ENCODE measurements at regions not wholly inside any gene's neighbourhood (a gene's known extent, or its start where the extent isn't known, plus 50 kb on each side); places are given as distances from the start of the nearest gene placed in this dataset.
"Not testable (repeated sequence)": the region's sequence is repeated elsewhere in the genome, so short reads cannot be mapped to it uniquely, and the experiment has no call there.

GRCh38 chr14:35973770-35974169 is 147.6 kb downstream of the BRMS1L start:
- Mint-ChIP-seq H3K4me1 (no peaks in the 10 kb centered on the region), H3K36me3 (ENCODE audit: low read depth) (no peaks in the 10 kb centered on the region), H3K27ac (no peak overlapping the region), H3K4me3 (no peak overlapping the region), H3K9me3 (peaks cover 2% of the 10 kb centered on the region), H3K27me3 (peaks cover 12% of the 10 kb centered on the region)
- DNase-seq = no peak
- POLR2A ChIA-PET = no interaction called here
- CTCF ChIA-PET = no interaction called here

- CTCF ChIA-PET = no interaction called here
Observed at GRCh38 chr14:35971965-35972630, 146.0 kb downstream of the BRMS1L start.

GRCh38 chr14:35969310-35969709 is 143.2 kb downstream of the BRMS1L start:
- H3K4me3 Mint-ChIP-seq = no peak overlapping the region
- DNase-seq = no peak
- H3K27me3 Mint-ChIP-seq = peaks cover 15% of the 10 kb centered on the region
- no peaks in the 10 kb centered on the region for H3K36me3 Mint-ChIP-seq (ENCODE audit: low read depth)
- H3K9me3 Mint-ChIP-seq = no peaks in the 10 kb centered on the region
- no peak overlapping the region for H3K27ac Mint-ChIP-seq
- ChIA-PET CTCF (no interaction called here), POLR2A (no interaction called here)
- H3K4me1 Mint-ChIP-seq = no peaks in the 10 kb centered on the region

More at GRCh38 chr14:35971965-35972630, 146.0 kb downstream of the BRMS1L start:
- Mint-ChIP-seq H3K4me3 (no peak overlapping the region), H3K4me1 (no peaks in the 10 kb centered on the region), H3K27ac (no peak overlapping the region), H3K36me3 (ENCODE audit: low read depth) (no peaks in the 10 kb centered on the region), H3K9me3 (peaks cover 2% of the 10 kb centered on the region), H3K27me3 (peaks cover 15% of the 10 kb centered on the region)
- POLR2A ChIA-PET = no interaction called here
- DNase-seq = no peak

GRCh38 chr14:35965400-35965799 is 139.3 kb downstream of the BRMS1L start:
- H3K9me3 Mint-ChIP-seq = no peaks in the 10 kb centered on the region
- no peak overlapping the region for H3K4me3 Mint-ChIP-seq
- DNase-seq = no peak
- H3K27me3 Mint-ChIP-seq = peaks cover 13% of the 10 kb centered on the region
- CTCF ChIA-PET = no interaction called here
- H3K4me1 Mint-ChIP-seq = no peaks in the 10 kb centered on the region
- H3K36me3 Mint-ChIP-seq (ENCODE audit: low read depth) = no peaks in the 10 kb centered on the region
- no peak overlapping the region for H3K27ac Mint-ChIP-seq
- POLR2A ChIA-PET = interaction anchor here (0.5 kb wide), 1 partner anchor 10 kb away, joined by 3 read pairs; no protein-coding TSS in a partner anchor

GRCh38 chr14:35964697-35965286 is 138.7 kb downstream of the BRMS1L start:
- POLR2A ChIA-PET = no interaction called here
- no peak overlapping the region for H3K27ac Mint-ChIP-seq
- no peaks in the 10 kb centered on the region for H3K9me3 Mint-ChIP-seq
- H3K4me1 Mint-ChIP-seq = no peaks in the 10 kb centered on the region
- H3K36me3 Mint-ChIP-seq (ENCODE audit: low read depth) = no peaks in the 10 kb centered on the region
- DNase-seq = no peak
- CTCF ChIA-PET = no interaction called here
- H3K27me3 Mint-ChIP-seq = peaks cover 11% of the 10 kb centered on the region
- no peak overlapping the region for H3K4me3 Mint-ChIP-seq

- H3K9me3 Mint-ChIP-seq = no peaks in the 10 kb centered on the region
- ChIA-PET CTCF (no interaction called here), POLR2A (no interaction called here)
- no peak overlapping the region for H3K4me3 Mint-ChIP-seq
- no peaks in the 10 kb centered on the region for H3K4me1 Mint-ChIP-seq
- H3K27me3 Mint-ChIP-seq = no peaks in the 10 kb centered on the region
- no peaks in the 10 kb centered on the region for H3K36me3 Mint-ChIP-seq (ENCODE audit: low read depth)
- no peak for DNase-seq
- no peak overlapping the region for H3K27ac Mint-ChIP-seq
Observed at GRCh38 chr14:35963209-35963608, 137.1 kb downstream of the BRMS1L start.

- H3K27me3 Mint-ChIP-seq = no peaks in the 10 kb centered on the region
- H3K4me1 Mint-ChIP-seq = no peaks in the 10 kb centered on the region
- H3K36me3 Mint-ChIP-seq (ENCODE audit: low read depth) = no peaks in the 10 kb centered on the region
- no peak overlapping the region for H3K4me3 Mint-ChIP-seq
- no peak for DNase-seq
- H3K9me3 Mint-ChIP-seq = no peaks in the 10 kb centered on the region
- no peak overlapping the region for H3K27ac Mint-ChIP-seq
- ChIA-PET CTCF (no interaction called here), POLR2A (no interaction called here)
Observed at GRCh38 chr14:35961697-35962274, 135.6 kb downstream of the BRMS1L start.

GRCh38 chr14:35959835-35960234 is 133.7 kb downstream of the BRMS1L start:
- Mint-ChIP-seq H3K36me3 (ENCODE audit: low read depth) (no peaks in the 10 kb centered on the region), H3K4me3 (no peak overlapping the region), H3K9me3 (no peaks in the 10 kb centered on the region), H3K27ac (no peak overlapping the region), H3K27me3 (no peaks in the 10 kb centered on the region), H3K4me1 (no peaks in the 10 kb centered on the region)
- POLR2A ChIA-PET = no interaction called here
- CTCF ChIA-PET = no interaction called here
- DNase-seq = no peak

GRCh38 chr14:35958499-35958898 is 132.4 kb downstream of the BRMS1L start:
- H3K36me3 Mint-ChIP-seq (ENCODE audit: low read depth) = no peaks in the 10 kb centered on the region
- CTCF ChIA-PET = no interaction called here
- H3K27me3 Mint-ChIP-seq = no peaks in the 10 kb centered on the region

GRCh38 chr14:35956376-35957085 is 130.4 kb downstream of the BRMS1L start:
- no peak for DNase-seq
- CTCF ChIA-PET = interaction anchor here (1.3 kb wide), 1 partner anchor 138 kb away, joined by 3 read pairs; no protein-coding TSS in a partner anchor
- Mint-ChIP-seq H3K36me3 (ENCODE audit: low read depth) (no peaks in the 10 kb centered on the region), H3K27ac (no peak overlapping the region), H3K4me1 (no peaks in the 10 kb centered on the region), H3K4me3 (no peak overlapping the region), H3K27me3 (no peaks in the 10 kb centered on the region), H3K9me3 (no peaks in the 10 kb centered on the region)
- POLR2A ChIA-PET = no interaction called here

More at GRCh38 chr14:35958499-35958898, 132.4 kb downstream of the BRMS1L start:
- Mint-ChIP-seq H3K4me3 (no peak overlapping the region), H3K4me1 (no peaks in the 10 kb centered on the region), H3K9me3 (no peaks in the 10 kb centered on the region), H3K27ac (no peak overlapping the region)
- DNase-seq = no peak
- POLR2A ChIA-PET = no interaction called here

GRCh38 chr14:35952584-35952983 is 126.4 kb downstream of the BRMS1L start:
- CTCF ChIA-PET = no interaction called here

GRCh38 chr14:35949920-35950513 is 123.9 kb downstream of the BRMS1L start:
- Mint-ChIP-seq H3K9me3 (no peaks in the 10 kb centered on the region), H3K4me3 (no peak overlapping the region), H3K27me3 (no peaks in the 10 kb centered on the region), H3K27ac (no peak overlapping the region), H3K4me1 (peaks cover 6% of the 10 kb centered on the region), H3K36me3 (ENCODE audit: low read depth) (no peaks in the 10 kb centered on the region)
- DNase-seq = no peak
- POLR2A ChIA-PET = no interaction called here
- CTCF ChIA-PET = interaction anchor here (0.6 kb wide), 1 partner anchor 989 kb away, joined by 3 read pairs; no protein-coding TSS in a partner anchor

More at GRCh38 chr14:35952584-35952983, 126.4 kb downstream of the BRMS1L start:
- Mint-ChIP-seq H3K27me3 (no peaks in the 10 kb centered on the region), H3K4me1 (no peaks in the 10 kb centered on the region), H3K9me3 (no peaks in the 10 kb centered on the region), H3K4me3 (no peak overlapping the region), H3K36me3 (ENCODE audit: low read depth) (no peaks in the 10 kb centered on the region), H3K27ac (no peak overlapping the region)
- POLR2A ChIA-PET = no interaction called here
- no peak for DNase-seq

- DNase-seq; H3K4me3 Mint-ChIP-seq; CTCF ChIA-PET; H3K36me3 Mint-ChIP-seq (ENCODE audit: low read depth); H3K27ac Mint-ChIP-seq; POLR2A ChIA-PET; H3K9me3 Mint-ChIP-seq; H3K27me3 Mint-ChIP-seq; H3K4me1 Mint-ChIP-seq: not testable (repeated sequence)
Observed at GRCh38 chr14:35947983-35948382, 121.8 kb downstream of the BRMS1L start.
